COR-L47 (cell line): ENCODE measurements at regions not wholly inside any gene's neighbourhood (a gene's known extent, or its start where the extent isn't known, plus 50 kb on each side); places are given as distances from the start of the nearest gene placed in this dataset.
"Not testable (repeated sequence)": the region's sequence is repeated elsewhere in the genome, so short reads cannot be mapped to it uniquely, and the experiment has no call there.

ENCODE experiments used
- DNase-seq: peaks from one replicate; lab custom pipeline; 2025; lab: John Stamatoyannopoulos, UW

GRCh38 chr5:67880876-67881275, 334.7 kb upstream of the PIK3R1 start:
- DNase-seq: no peak

- DNase-seq: no peak
Measured at GRCh38 chr5:67880511-67880805, 335.1 kb upstream of the PIK3R1 start.

- DNase-seq: no peak
Measured at GRCh38 chr5:67879620-67880510, 335.7 kb upstream of the PIK3R1 start.

- no peak for DNase-seq
Measured at GRCh38 chr5:67878933-67879332, 336.6 kb upstream of the PIK3R1 start.

- DNase-seq: no peak
Measured at GRCh38 chr5:67876371-67876770, 339.2 kb upstream of the PIK3R1 start.

GRCh38 chr5:67875601-67876000, 340.0 kb upstream of the PIK3R1 start:
- DNase-seq: no peak

- DNase-seq: no peak
Measured at GRCh38 chr5:67873935-67874334, 341.6 kb upstream of the PIK3R1 start.

GRCh38 chr5:67870662-67871061, 344.9 kb upstream of the PIK3R1 start:
- no peak for DNase-seq

- not testable (repeated sequence) for DNase-seq
Measured at GRCh38 chr5:67864335-67864734, 351.2 kb upstream of the PIK3R1 start.

GRCh38 chr5:67858471-67859031, 357.0 kb upstream of the PIK3R1 start:
- DNase-seq: no peak

GRCh38 chr5:67857502-67857901, 358.1 kb upstream of the PIK3R1 start:
- DNase-seq: no peak

GRCh38 chr5:67855523-67855922, 360.0 kb upstream of the PIK3R1 start:
- DNase-seq: no peak

- DNase-seq: not testable (repeated sequence)
Measured at GRCh38 chr5:67850906-67851305, 364.6 kb upstream of the PIK3R1 start.

GRCh38 chr5:67844924-67845323, 370.6 kb upstream of the PIK3R1 start:
- DNase-seq: no peak

- DNase-seq: no peak
Measured at GRCh38 chr5:67842806-67843205, 372.8 kb upstream of the PIK3R1 start.

- DNase-seq: not testable (repeated sequence)
Measured at GRCh38 chr5:67837225-67837624, 378.3 kb upstream of the PIK3R1 start.

- DNase-seq: not testable (repeated sequence)
Measured at GRCh38 chr5:67836496-67836895, 379.1 kb upstream of the PIK3R1 start.

- peak; percentile 7 for DNase-seq
Measured at GRCh38 chr5:67831048-67831447, 384.5 kb upstream of the PIK3R1 start.

GRCh38 chr5:67827541-67827940, 388.0 kb upstream of the PIK3R1 start:
- no peak for DNase-seq

- no peak for DNase-seq
Measured at GRCh38 chr5:67824852-67825251, 390.7 kb upstream of the PIK3R1 start.

GRCh38 chr5:67817652-67818051, 397.9 kb upstream of the PIK3R1 start:
- no peak for DNase-seq

- no peak for DNase-seq
Measured at GRCh38 chr5:67816456-67816855, 399.1 kb upstream of the PIK3R1 start.

GRCh38 chr5:67815455-67816391, 399.8 kb upstream of the PIK3R1 start:
- no peak for DNase-seq
